ENCODE measurements at regions not wholly inside any gene's neighbourhood (a gene's known extent, or its start where the extent isn't known, plus 50 kb on each side); places are given as distances from the start of the nearest gene placed in this dataset.
"Not testable (repeated sequence)": the region's sequence is repeated elsewhere in the genome, so short reads cannot be mapped to it uniquely, and the experiment has no call there.

DNA sequence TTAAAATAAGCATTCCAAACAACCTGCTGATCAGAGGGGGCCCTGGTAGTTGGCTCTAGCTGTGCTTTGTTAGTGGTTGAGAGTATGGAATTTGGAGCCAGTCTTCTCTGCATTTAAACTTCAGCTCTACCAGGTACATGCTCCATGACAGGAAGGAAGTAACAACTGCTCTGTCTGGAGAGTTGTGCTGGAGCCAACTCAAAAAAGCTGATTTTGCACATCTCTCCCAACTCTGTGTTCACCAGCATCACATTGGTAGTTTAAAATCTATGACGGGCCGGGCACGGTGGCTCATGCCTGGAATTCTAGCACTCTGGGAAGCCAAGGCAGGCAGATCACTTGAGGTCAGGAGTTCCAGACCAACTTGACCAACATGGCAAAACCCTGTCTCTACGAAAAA is 68.8 kb upstream of the BMP2 start:
- H3K27me3 Mint-ChIP-seq (ENCODE audit: unreplicated experiment), result no peaks in the 10 kb centered on the region
- DNase-seq (ENCODE audit: extremely low spot score, unreplicated experiment), result no peak
- TF ChIP-seq, protein P1, sequence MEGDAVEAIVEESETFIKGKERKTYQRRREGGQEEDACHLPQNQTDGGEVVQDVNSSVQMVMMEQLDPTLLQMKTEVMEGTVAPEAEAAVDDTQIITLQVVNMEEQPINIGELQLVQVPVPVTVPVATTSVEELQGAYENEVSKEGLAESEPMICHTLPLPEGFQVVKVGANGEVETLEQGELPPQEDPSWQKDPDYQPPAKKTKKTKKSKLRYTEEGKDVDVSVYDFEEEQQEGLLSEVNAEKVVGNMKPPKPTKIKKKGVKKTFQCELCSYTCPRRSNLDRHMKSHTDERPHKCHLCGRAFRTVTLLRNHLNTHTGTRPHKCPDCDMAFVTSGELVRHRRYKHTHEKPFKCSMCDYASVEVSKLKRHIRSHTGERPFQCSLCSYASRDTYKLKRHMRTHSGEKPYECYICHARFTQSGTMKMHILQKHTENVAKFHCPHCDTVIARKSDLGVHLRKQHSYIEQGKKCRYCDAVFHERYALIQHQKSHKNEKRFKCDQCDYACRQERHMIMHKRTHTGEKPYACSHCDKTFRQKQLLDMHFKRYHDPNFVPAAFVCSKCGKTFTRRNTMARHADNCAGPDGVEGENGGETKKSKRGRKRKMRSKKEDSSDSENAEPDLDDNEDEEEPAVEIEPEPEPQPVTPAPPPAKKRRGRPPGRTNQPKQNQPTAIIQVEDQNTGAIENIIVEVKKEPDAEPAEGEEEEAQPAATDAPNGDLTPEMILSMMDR (IDR thresholded peaks at IDR 0.05), result no peak
- no peak overlapping the region for H3K4me3 Mint-ChIP-seq (ENCODE audit: unreplicated experiment)
- peaks cover 23% of the 10 kb centered on the region for H3K4me1 Mint-ChIP-seq (ENCODE audit: unreplicated experiment)
- no peaks in the 10 kb centered on the region for H3K9me3 Mint-ChIP-seq (ENCODE audit: unreplicated experiment)
- no peak overlapping the region for H3K27ac Mint-ChIP-seq (ENCODE audit: unreplicated experiment)
- H3K36me3 Mint-ChIP-seq (ENCODE audit: unreplicated experiment), result no peaks in the 10 kb centered on the region

DNA sequence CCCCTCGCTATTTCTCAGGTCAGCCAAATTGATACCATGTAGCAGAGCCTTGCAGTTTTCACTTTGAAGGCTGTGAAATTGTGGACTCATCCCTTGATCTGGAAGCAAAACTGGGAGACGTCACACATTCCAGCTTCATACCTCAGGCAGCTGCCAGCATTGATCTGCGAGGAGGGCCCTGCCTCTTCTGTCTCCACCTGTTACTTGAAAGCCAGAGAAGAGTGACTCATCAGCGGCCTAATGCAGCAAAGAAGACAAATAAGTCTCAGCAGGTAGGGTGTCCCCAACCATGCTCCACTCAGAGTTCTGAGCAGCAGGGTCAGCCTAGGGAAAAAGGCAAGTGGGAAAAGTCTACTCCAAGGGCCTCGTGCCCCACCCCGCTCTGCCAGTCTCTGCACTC is 69.4 kb upstream of the BMP2 start:
- TF ChIP-seq, protein P1 (IDR thresholded peaks at IDR 0.05), result no peak
- no peaks in the 10 kb centered on the region for H3K36me3 Mint-ChIP-seq (ENCODE audit: unreplicated experiment)
- no peaks in the 10 kb centered on the region for H3K27me3 Mint-ChIP-seq (ENCODE audit: unreplicated experiment)
- no peak for DNase-seq (ENCODE audit: extremely low spot score, unreplicated experiment)
- H3K4me3 Mint-ChIP-seq (ENCODE audit: unreplicated experiment), result no peak overlapping the region
- H3K27ac Mint-ChIP-seq (ENCODE audit: unreplicated experiment), result no peak overlapping the region
- no peaks in the 10 kb centered on the region for H3K9me3 Mint-ChIP-seq (ENCODE audit: unreplicated experiment)
- H3K4me1 Mint-ChIP-seq (ENCODE audit: unreplicated experiment), result peaks cover 16% of the 10 kb centered on the region

DNA sequence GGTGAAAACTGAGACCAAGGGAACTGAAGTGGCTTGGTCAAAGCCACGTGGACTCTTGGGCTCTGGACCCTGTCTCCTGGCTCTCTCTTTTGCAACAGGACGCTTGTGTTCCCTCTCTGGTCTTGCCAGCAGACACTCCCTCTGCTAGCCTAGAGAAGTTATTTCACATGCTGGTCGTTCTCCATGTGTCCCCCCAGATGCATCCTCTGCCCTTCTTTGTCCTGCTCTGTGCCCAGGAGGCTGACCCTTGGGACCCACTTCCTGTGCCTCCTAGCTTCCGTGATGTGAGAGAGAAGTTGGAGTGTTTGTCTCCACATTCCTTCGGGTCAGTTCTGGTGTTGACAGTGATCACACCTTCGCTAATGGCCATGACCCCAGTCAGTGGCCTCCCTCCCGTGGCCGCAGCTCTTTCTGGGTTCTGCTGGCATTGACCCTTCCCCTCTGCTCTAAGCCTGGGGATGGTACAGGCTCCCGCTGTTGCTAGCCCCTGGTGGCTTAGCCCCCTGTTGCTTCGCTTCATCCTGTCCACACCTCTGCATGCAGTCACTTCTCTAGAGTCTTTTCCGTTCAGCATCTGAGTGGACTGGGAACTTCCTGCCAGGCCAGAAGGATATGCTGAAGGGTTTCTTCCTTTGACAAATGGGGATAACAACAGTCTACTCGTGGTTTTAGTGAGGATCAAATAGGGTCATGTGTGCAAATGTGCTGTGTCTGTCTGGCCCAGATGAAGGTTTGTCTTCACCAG is 70.1 kb upstream of the BMP2 start:
- TF ChIP-seq, protein P1 (IDR thresholded peaks at IDR 0.05), result no peak
- no peak for DNase-seq (ENCODE audit: extremely low spot score, unreplicated experiment)
- peaks cover 16% of the 10 kb centered on the region for H3K4me1 Mint-ChIP-seq (ENCODE audit: unreplicated experiment)
- H3K4me3 Mint-ChIP-seq (ENCODE audit: unreplicated experiment), result no peak overlapping the region
- H3K27ac Mint-ChIP-seq (ENCODE audit: unreplicated experiment), result no peak overlapping the region
- H3K9me3 Mint-ChIP-seq (ENCODE audit: unreplicated experiment), result no peaks in the 10 kb centered on the region
- no peaks in the 10 kb centered on the region for H3K36me3 Mint-ChIP-seq (ENCODE audit: unreplicated experiment)
- no peaks in the 10 kb centered on the region for H3K27me3 Mint-ChIP-seq (ENCODE audit: unreplicated experiment)

DNA sequence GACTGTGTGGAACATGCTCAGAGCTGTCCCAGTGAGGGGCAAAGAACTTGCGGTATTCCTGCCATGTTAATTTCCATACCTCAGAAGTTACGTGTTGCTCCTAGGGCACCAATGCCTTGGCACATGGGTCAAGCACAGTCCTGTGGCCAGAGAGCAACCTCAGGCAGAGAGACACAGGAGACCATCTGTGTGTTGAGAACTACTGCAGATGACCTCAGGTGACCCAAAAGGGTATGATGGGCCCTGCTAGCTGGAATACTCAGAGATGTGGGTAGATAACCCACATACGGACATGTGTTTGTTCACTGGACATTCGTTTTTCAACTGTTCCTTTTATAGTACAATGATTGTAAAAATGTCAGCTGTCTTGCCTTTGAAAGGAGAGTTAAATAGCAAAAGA is 71.5 kb upstream of the BMP2 start:
- no peaks in the 10 kb centered on the region for H3K36me3 Mint-ChIP-seq (ENCODE audit: unreplicated experiment)
- no peak overlapping the region for H3K4me3 Mint-ChIP-seq (ENCODE audit: unreplicated experiment)
- no peaks in the 10 kb centered on the region for H3K27me3 Mint-ChIP-seq (ENCODE audit: unreplicated experiment)
- H3K27ac Mint-ChIP-seq (ENCODE audit: unreplicated experiment), result no peak overlapping the region
- H3K9me3 Mint-ChIP-seq (ENCODE audit: unreplicated experiment), result no peaks in the 10 kb centered on the region
- H3K4me1 Mint-ChIP-seq (ENCODE audit: unreplicated experiment), result peaks cover 4% of the 10 kb centered on the region
- no peak for DNase-seq (ENCODE audit: extremely low spot score, unreplicated experiment)
- TF ChIP-seq, protein P1 (IDR thresholded peaks at IDR 0.05), result no peak

DNA sequence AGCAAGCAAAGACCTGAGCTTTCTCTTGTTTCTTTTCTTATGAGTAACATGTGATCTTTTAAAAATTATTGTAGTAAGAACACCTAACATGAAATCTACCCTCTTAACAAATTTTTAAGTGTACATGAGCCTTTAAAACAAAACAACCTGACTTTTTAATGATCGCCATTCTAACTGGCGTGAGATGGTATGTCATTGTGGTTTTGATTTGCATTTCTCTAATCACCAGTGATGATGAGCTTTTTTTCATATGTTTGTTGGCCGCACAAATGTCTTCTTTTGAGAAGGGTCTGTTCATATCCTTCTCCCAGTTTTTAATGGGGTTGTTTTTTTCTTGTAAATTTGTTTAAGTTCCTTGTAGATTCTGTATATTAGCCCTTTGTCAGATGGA is 73.7 kb upstream of the BMP2 start:
- DNase-seq (ENCODE audit: extremely low spot score, unreplicated experiment); H3K27ac Mint-ChIP-seq (ENCODE audit: unreplicated experiment); H3K4me3 Mint-ChIP-seq (ENCODE audit: unreplicated experiment); H3K36me3 Mint-ChIP-seq (ENCODE audit: unreplicated experiment); H3K27me3 Mint-ChIP-seq (ENCODE audit: unreplicated experiment); H3K9me3 Mint-ChIP-seq (ENCODE audit: unreplicated experiment); H3K4me1 Mint-ChIP-seq (ENCODE audit: unreplicated experiment): not testable (repeated sequence)
